Tongue (tissue), 1 donor: ENCODE measurements at regions not wholly inside any gene's neighbourhood (a gene's known extent, or its start where the extent isn't known, plus 50 kb on each side); places are given as distances from the start of the nearest gene placed in this dataset.

ENCODE experiments used
- DNase-seq: peaks from one replicate; pipeline ENCODE4 v3.0.0-alpha.2; 2015

DNA sequence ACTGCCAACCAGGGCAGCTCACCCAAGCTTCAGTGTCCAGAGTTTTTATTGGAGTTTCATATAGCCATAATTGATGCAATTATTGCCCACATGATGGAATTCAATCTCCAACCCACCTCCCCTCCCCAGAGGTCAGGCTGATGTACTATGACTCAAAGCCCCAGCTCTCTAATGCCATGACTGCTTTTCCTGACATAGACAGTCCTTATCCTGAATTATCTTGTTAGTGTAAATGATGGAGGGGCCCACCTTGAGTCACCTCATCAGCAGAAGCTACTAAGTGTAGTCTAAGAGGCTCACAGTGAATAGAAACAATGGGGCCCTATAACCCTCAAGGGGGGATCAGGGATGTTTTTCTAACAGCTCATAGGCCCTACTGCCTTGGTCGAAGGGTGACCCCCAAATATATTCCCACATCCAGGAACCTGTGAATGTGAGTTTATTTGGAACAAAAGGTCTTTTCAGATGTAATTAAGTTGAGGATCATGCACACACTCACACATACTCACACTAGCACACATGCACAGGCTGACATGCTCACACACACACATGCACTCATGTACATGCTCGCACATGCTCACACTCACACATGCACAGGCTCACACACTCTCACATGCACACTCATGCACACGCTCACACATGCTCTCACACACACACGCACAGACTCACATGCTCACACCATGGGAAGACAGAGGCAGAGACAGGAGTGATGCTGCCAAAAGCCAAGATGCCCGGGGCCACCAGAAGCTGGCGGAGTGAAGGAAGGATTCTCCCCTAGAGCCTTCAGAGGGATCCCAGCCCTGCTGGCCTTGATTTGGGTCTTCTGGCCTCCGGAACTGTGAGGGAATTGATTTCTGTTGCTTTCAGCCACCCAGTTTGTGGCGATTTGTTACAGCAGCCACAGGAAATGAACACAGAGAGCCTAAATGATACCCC, 131.2 kb upstream of the SMAD3 start:
- DNase-seq = no peak

DNA sequence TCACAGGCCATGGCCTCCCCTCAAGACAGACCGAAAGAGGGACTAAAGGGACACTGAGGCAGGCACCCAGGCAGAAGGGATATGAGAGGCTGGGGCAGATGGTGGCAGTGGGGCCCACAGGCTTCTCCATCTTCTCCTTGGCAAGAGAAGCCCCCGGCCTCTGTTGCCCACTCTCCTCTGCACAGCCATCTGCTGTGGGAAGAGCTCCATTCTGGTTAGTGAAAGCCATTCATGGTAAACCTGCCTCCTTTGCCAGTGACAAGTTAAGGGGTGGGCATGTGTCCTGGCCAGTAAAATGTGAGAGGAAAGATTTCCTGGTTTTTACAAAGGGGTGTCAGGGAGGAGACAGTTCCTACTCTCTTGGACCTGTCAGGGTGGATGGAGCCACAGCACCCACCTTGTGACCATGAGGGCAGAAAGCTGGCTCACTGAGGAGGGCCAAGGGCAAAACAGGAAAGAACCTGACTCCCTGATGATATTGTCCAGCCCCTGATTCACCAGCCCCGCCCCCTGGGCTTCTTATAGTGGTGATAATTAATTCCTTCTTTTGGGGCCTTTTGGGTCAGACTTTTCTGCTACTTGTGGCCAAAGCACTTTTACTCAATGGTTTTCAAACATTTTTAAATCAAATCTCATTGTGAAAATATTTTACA, 130.4 kb upstream of the SMAD3 start:
- no peak for DNase-seq

DNA sequence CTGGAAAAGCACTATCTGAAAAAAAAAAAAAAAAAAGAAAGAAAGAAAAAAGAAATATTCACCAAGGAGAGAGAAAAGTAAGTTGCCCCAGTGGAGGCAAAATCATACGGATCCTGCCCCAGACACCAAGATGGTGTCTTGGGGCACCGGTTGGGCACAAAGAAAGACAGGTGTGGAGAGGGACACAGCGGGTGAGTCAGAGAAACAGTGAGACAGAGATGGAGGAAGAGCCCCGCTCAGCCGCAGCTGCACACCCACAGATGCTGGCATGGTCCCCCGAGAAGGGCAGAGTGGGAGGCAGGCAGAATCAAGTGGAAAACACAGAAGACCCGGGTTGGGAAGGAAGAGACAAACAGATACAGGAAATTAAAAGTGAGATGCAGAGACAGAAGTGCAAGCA, 129.7 kb upstream of the SMAD3 start:
- DNase-seq = peak; percentile 32

DNA sequence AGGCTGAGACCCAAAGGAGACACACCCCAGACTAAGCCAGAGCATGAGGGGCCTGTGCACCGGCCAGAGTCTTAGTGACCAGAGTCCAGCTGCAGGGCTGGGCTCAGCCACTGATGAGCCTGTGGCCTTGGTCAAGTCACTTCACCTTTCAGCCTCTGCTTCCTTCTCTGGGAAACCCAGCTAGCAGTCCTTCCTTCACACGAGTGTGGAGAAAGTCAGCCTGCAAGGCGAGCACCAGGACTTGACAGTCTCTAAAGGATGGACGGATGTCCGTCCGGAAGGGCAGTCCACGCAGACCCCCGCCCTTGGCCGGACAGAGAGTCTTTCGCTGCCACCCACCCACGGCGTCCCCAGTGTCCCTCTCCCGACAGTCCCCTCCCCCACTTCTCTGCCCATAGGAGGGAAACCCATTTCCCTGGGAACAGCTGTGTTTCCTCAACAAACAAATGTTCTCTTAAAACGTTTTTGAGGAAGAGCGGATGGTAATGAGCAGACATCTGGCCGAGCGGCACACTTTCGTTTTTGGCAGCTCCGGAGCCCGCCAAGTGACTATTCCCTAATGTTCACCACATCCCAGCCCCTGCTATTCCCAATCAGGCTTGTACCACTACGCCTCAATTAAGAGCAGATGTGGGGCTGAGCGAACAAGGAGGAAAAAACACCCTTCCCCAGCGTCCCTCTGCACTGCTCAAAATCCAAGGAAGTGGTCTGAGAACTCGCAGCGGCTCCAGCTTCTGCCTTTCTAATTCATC, 129.1 kb upstream of the SMAD3 start:
- DNase-seq = peak; percentile 88

DNA sequence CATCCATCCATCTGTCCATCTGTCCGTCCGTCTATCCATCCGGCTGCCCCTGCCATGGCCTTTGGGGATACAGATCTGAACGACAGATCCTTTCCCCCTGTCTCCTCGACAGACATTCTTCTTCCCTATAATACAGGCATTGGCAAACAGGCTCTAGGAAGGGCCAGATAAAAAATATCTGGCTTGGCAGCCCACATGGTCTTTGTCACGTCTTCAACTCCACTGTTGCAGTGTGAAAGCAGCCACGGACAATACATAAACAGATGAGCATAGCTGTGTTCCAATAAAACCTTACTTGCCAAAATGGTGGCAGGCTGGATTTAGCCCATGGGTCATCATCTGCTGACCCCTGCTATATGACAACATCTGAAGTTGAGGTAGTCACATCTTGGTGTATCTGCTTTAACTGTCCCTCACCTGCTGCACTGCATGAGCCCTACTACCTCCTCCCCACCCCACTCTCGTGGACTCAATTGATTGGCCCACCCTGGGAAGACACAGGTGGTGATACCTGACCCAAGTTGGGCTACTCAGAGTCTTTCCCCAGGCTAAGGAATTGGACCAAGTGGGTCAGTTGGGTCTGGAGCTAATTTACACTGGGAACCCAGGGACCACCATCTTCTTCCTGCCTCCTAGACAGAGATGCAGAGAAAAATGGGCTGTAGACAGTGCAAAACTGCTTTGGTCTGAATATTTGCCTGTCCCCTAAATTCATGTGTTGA, 128.4 kb upstream of the SMAD3 start:
- no peak for DNase-seq

DNA sequence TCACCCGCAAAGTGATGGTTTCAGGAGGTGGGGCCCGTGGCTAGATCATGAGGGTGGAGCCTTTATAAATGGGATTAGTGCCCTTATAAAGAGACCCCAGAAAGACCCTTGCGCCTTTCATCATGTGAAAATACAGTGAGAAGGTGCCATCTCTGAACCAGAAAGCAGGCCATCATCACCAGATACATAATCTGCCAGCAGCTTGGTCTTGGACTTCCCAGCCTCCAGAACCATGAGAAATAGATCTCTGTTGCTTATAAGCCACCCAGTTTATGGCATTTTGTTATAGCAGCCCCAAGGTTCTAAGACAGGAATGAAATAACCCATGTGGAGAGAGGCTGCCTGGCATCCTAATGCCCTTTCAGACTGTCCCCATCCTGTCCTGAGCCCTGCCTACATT, 127.8 kb upstream of the SMAD3 start:
- DNase-seq = no peak

DNA sequence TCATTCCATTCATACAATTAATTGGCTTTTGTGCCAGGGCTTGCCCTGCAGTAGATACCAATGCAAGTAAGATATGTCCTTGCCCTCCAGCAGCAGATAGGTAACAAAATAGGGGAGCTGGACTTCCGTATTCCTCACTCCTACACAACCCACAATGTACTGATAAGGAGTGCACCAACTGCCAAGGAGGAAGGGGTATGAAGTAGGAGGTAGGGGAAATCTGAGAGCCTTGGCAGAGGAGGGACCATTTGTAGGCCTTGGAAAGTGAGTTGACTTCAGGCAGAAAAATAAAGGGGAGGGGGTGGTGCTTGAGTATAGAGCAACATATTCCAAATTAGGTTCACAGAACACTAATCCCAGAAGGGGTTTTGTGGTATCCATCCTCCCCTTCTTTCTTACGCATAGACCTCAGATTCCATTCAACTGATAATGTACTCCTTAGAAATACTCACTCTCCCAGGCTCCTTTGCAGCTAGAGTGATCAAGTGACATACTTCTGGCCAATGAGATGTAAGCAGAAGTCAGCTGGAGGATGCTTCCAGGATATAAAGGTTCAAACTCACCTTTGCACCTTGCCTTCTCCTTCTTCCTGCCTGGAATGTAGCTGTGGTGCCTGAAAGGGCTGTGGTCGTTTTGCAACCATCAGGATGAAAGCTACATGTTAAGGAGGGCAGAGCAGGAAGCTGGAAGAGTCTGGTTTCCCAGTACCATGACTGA, 127.1 kb upstream of the SMAD3 start:
- no peak for DNase-seq

DNA sequence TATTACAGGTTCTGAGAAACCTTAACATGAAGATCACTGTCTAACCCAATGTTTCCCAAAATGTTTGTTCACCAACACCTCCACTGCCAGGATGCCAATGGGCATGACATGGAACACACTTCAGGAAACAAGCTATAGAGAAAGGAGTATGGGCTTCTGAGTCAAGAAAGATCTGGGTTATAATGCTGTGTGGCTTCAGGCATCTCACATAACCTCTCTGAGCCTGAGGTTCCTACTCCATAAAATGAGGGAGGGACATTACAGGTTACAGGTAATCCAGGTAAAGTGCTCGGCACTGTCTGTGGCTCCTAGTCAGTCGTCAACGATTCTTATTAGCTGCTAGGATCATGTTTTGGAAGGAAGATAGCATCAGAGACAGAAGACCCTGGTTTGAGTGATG, 126.4 kb upstream of the SMAD3 start:
- DNase-seq = no peak

DNA sequence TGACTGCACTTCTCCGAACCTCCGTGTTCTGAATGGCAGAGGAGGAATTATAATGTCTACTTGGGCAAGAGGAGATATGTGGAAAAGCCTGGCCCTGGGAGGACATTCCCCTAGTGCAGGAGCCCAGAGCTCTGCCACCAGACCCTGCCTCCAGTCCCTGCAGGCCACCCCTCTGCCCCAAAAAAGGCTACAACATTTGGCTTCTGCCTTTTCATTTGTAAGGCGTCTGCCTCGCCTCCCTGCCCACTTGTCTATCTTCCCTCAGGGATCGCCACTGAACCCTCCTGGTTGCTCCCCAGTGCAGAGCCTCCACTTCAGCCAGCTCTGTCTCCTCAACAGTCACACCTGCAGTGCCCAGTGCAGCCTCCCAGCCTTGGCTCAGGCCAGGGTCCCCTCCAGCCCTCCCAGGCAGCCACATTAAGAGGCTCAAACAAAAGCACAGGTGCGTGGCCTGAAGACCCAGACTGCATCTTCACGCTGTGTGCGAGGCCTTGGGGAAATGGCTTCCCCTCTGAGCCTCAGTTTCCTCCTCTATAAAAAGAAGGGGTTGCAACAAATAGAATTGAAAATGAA, 125.9 kb upstream of the SMAD3 start:
- no peak for DNase-seq

DNA sequence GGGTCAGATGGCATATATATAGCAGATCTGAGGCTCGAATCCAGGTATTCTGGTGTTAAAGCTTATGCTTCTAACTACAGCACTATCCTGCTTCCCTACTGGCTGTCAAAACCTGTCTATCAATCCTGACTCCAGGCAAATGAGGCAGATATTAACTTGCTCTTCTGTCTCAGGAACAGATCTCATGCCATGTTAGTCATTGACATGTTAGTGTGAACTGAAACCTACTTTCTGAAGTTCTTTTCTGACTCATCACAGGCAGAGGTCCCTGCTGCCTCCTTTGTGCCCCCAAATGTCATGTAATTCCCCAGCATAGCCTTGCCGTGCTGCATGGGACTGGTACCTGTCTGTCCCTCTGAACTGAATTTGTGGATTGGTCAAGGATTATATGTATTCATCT, 125.0 kb upstream of the SMAD3 start:
- DNase-seq = no peak

DNA sequence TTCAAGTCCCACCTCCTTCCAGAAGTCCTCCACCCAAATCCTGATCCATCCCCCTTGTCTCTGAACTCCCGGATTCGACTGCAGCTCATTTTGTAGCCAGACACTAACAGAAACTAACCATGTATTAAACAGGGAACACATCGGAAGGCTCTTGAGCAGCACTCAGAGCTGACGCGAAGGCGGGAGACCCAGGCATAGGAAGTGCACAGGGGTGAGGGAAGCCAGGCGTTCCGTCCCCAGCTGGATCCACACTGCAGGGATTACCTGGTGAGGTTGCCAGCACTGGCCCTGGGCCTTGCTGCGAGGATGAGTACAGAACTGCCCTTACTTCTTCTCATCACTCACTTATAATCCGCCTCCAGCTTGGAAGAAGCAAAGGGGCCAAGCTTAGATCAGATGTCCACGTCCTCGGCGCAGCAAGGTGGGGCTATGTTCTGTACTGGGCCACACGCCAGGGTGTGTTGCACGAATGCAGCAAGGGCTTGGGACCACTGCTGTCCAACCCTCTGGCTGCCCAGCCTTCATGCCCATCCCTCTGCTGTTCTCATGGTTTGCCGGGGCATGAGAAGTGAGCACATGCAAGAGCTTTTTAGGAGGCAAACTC, 124.2 kb upstream of the SMAD3 start:
- DNase-seq = peak; percentile 66

DNA sequence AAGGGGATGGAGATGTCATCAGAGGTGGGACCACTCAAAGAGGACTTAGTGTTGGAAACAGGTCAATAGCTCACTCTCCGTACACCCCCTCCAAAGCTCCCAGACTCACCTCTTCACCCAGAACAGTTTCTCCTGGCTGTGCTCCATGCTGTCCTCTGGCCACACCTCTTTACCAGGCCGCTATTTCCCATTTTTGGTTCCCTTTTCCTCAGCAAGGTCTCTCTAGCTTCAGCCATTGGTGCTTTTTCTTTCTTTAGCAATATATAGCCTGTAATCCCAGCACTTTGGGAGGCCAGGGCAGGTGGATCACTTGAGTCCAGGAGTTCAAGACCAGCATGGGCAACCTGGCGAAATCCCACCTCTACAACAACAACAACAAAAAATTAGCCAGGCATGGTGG, 123.6 kb upstream of the SMAD3 start:
- no peak for DNase-seq

DNA sequence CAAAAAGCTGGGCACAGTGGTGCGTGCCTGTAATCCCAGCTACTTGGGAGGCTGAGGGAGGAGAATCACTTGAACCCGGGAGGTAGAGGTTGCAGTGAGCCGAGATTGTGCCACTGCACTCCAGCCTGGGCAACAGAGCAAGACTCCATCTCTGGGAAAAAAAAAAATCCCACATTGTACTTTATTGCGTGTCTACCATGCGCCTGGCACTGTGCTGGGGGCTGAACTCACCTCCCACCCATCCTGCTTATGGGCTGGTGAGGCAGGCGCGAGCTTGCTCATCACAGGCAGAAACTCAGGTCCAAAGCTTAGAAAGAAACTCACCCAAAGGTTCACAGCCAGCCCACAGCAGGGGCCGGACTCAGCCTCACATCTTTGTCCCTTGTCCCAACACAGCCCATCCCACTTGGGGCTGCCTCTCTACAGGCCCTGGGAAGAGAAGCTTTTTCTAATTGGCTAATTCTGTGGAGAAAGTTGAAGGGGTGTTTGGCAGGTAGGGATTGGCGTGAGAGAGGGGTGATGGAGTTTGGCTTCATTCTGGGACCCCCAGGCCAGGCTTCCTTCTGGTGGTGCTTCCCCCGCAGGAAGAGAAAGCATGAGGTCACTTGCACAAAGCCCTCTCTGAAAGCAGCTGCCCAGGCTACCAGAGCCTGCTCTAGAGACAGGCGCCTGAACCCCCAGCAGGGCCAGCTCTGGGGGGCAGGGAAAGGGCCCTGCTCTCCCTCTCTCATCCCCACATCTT, 122.6 kb upstream of the SMAD3 start:
- no peak for DNase-seq

DNA sequence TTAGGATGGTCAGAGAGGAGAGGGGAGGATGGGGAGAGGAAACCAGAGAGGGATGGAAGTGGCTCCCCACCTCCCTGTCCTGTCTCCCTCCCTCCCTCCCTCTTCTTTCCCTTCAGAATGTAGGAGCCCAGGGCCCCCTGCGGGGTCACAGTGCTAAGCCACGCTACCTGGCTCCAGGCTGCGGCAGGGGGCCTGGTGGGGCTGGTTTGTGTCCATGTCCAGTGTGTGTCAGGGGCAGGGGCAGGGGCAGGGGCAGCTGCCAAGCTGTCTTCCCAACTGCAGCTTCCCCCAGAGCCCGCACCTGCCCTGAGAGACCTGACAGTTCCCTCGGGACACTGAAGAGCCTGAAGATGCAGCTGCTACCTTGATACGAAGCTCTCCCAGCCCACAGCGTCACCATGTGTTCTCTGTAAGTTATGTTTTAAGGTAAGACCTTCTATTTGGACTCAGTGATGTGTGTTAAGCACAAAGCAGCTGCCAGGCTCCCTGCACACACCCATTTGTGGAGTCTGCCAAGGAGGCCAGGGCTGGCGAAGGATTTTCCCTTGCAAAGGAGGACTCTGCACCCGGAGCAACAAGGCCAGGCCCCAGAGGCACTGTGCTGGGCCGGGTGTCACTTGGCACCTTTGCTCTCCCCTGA, 121.8 kb upstream of the SMAD3 start:
- DNase-seq = peak; percentile 56

DNA sequence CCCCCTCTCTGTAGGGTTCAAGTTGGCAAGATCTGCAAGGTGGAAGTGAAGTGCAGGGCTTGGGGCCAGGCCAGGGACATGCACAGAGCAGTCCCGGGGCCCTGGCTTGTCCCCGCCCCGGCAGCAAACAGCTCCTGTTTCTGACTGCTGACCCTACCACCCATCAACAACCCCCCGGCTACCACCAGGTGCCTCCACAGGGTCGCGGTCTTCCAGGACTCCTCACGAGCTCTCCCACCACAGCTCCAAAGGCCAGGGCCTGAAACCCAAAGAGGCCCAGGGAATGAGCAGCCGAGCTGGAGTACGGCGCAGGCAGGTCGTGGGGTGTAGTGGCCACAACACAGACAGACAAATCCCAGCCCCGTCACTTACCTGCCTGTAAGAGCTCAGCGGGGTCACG, 121.3 kb upstream of the SMAD3 start:
- DNase-seq = no peak

DNA sequence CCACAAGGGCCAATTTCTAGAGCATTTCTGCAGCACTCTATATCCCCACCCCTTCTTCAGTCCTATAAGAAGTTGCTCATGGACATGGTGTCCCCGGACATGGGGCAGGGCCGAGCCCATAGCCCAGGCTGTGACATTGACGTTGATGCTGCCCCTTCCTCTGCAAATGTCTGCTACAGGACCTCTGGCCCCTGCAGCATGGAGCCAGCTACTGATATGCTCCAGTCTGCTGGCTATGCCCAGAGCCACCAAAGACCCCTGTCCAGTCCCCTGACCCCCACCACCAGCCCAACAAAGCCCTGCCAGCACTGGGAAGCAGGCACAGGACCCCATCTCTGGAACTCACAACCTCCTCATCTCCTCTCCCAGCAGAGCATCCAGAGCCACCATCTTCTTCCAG, 120.1 kb upstream of the SMAD3 start:
- no peak for DNase-seq

DNA sequence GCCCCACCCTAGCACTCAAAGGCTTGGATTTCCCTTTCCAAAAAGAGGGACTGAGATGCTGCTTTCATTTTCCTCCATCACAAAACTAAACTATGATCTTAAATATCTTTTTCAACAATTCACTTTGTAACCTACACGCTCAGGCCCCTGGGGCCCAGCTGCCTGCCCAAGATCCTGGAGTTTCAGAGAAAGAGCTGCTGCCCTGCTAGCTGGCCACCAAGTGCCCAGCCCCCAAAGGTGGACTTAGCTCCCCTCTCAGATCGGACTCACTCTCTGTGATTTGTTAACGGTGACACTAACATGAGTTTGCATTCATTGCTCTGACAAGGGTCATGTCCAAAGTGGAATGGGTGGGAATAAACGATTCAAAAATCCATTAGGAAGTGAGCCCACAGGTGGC, 119.6 kb upstream of the SMAD3 start:
- DNase-seq = no peak

DNA sequence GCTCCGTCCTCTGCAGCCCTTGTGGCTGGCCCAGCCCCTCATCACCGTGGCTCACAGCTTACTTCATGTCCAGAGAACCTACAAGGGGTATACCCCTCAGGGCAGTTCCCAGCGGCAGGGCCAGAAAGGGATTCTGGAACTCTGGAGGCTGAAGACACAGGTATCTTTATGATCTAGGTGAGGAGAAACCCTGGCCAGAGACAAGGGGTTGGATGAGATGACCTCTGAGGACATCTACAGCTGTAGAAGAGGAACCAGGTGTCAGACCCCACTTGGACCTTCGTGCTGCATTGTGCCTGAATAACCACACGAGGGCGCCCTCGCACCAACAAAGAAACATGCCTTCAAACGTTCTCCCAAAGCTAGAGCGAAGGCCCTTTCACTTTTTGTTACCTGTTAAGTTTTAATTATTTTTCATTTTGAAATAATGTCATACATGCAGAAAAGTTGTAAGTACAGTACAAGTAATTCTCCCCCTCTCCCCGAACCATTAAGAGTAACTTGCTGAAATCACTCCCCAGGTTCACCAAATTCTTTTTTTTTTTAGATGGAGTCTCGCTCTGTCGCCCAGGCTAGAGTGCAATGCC, 118.7 kb upstream of the SMAD3 start:
- peak; percentile 91 for DNase-seq

DNA sequence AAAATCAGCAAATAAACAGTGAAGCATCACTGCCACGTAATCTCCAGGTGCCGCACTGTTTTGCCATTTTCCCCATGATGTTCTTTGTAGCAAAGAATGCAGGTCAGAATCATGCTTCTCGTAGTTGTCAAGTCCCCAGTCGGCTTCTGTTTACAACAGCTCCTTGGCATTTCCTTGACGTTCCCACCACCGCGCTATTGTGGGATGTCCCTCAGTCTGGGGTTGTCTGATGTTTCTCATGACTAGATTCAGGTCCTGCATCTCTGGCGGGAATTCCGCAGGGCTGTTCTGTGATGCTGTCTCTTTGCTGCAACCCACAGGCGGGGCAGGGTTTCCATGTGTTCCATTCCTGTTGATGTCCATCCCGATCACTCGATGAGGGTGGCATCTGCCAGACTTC, 117.9 kb upstream of the SMAD3 start:
- no peak for DNase-seq
